Parathyroid adenoma (tissue), 2 donors: ENCODE measurements at regions not wholly inside any gene's neighbourhood (a gene's known extent, or its start where the extent isn't known, plus 50 kb on each side); places are given as distances from the start of the nearest gene placed in this dataset.

ENCODE experiments used
- H2AFZ ChIP-seq: fragments of 300-600 bp; sonication (generic); one replicate; pipeline ENCODE4 v1.7.0; 2017; ENCODE audit warnings: antibody characterized with exemption, mild to moderate bottlenecking
- H3K27ac ChIP-seq: fragments of 300-600 bp; sonication (generic); one replicate; pipeline ENCODE4 v1.7.0; 2017
- H3K27me3 ChIP-seq: fragments of 300-600 bp; sonication (generic); one replicate; pipeline ENCODE4 v1.7.0; 2017; ENCODE audit warnings: low read length; ENCODE audit not compliant: control insufficient read depth, insufficient read depth
- H3K36me3 ChIP-seq: fragments of 300-600 bp; sonication (generic); one replicate; pipeline ENCODE4 v1.7.0; 2017; ENCODE audit warnings: low read length; ENCODE audit not compliant: control insufficient read depth, insufficient read depth
- H3K4me1 ChIP-seq: fragments of 300-600 bp; sonication (generic); one replicate; pipeline ENCODE4 v1.7.0; 2017; ENCODE audit warnings: control low read depth
- H3K4me2 ChIP-seq: fragments of 300-600 bp; sonication (generic); one replicate; pipeline ENCODE4 v1.7.0; 2017; ENCODE audit warnings: low read length
- H3K4me3 ChIP-seq: fragments of 300-600 bp; sonication (generic); one replicate; pipeline ENCODE4 v1.7.0; 2017; ENCODE audit warnings: low read depth, low read length
- H3K79me2 ChIP-seq: fragments of 300-600 bp; sonication (generic); one replicate; pipeline ENCODE4 v1.7.0; 2017; ENCODE audit warnings: control low read depth
- H3K9ac ChIP-seq: fragments of 300-600 bp; sonication (generic); one replicate; pipeline ENCODE4 v1.7.0; 2017; ENCODE audit warnings: mild to moderate bottlenecking
- H3K9me3 ChIP-seq: fragments of 300-600 bp; sonication (generic); one replicate; pipeline ENCODE4 v1.7.0; 2017; ENCODE audit warnings: low read length; ENCODE audit not compliant: control insufficient read depth
- TF ChIP-seq, protein P1 (sequence below): fragments of 300-600 bp; sonication (generic); IDR thresholded peaks from one replicate; pipeline ENCODE4 v1.7.0; 2017; ENCODE audit warnings: antibody characterized with exemption, mild to moderate bottlenecking
- donor health status: primary hyperparathyroidism.

DNA sequence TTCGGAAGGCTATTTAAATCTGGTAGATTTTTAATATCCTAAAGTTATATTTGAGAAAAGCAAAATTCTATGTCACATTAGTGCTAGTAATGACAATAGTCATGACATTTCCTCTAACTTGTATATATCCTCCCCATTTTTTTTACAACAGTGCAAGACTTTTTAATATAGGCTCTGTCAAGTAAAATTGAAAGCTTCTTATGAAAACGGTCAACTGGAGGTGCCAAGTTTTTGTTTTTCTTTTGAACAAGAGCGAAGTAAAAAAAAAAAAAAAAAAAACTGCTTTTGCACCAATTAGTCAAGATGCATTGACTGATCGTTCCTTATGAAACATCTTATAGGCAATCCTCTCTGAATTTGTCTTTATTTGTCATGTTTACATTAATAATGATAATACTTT is 389.3 kb downstream of the STK39 start:
- Histone ChIP-seq H3K9me3 (no peaks in the 10 kb centered on the region), H3K9ac (no peak overlapping the region), H3K27ac (no peak overlapping the region), H3K36me3 (no peaks in the 10 kb centered on the region), H3K4me1 (no peaks in the 10 kb centered on the region), H3K27me3 (no peaks in the 10 kb centered on the region), H3K79me2 (no peaks in the 10 kb centered on the region), H3K4me3 (no peak overlapping the region), H3K4me2 (no peak overlapping the region), H2AFZ (no peak overlapping the region)
- TF ChIP-seq, protein P1, sequence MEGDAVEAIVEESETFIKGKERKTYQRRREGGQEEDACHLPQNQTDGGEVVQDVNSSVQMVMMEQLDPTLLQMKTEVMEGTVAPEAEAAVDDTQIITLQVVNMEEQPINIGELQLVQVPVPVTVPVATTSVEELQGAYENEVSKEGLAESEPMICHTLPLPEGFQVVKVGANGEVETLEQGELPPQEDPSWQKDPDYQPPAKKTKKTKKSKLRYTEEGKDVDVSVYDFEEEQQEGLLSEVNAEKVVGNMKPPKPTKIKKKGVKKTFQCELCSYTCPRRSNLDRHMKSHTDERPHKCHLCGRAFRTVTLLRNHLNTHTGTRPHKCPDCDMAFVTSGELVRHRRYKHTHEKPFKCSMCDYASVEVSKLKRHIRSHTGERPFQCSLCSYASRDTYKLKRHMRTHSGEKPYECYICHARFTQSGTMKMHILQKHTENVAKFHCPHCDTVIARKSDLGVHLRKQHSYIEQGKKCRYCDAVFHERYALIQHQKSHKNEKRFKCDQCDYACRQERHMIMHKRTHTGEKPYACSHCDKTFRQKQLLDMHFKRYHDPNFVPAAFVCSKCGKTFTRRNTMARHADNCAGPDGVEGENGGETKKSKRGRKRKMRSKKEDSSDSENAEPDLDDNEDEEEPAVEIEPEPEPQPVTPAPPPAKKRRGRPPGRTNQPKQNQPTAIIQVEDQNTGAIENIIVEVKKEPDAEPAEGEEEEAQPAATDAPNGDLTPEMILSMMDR, result no peak

DNA sequence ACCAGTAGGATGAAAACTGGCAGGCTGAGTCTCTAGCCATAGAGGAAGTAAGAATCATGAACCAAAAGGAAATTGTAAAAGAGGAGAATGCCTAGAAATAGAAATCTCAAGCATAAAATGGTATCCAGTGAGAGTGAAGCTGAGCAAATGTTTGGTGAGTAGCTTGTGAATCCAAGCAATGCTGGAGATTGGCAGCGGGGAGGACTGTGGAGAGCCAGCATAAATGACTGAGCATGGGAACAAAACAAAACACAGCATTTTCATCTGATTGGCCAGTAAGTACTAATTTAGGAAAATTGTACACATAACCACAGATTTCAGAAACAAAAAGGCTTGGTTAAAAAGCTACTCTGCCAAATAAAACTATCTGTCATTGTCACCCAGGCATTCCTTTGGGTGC is 390.0 kb downstream of the STK39 start:
- no peaks in the 10 kb centered on the region for H3K79me2 ChIP-seq
- no peaks in the 10 kb centered on the region for H3K27me3 ChIP-seq
- TF ChIP-seq, protein P1, result no peak
- H3K9ac ChIP-seq, result no peak overlapping the region
- H3K4me1 ChIP-seq, result no peaks in the 10 kb centered on the region
- H2AFZ ChIP-seq, result no peak overlapping the region
- H3K4me3 ChIP-seq, result no peak overlapping the region
- H3K36me3 ChIP-seq, result no peaks in the 10 kb centered on the region
- no peaks in the 10 kb centered on the region for H3K9me3 ChIP-seq
- no peak overlapping the region for H3K4me2 ChIP-seq
- H3K27ac ChIP-seq, result no peak overlapping the region

DNA sequence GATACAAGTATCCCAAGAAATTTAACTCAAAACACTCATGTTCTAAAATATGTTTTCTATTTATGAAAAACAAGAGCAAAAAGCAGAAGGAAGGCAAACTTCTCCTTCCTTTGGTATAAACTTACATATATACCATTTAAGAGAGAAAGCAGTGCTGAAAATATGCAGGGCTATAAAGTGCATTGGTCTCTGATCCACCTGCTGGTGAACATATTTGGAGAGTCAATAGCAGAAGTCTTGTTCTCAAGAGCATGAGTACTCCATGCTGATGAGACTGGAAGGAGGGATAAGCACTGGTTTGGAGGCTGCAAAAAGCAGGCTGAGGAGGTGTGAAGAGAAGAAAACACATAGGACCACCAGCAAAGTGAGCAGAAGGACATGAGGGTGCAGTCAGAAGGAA is 391.2 kb downstream of the STK39 start:
- no peak overlapping the region for H3K4me3 ChIP-seq
- no peak overlapping the region for H3K27ac ChIP-seq
- no peaks in the 10 kb centered on the region for H3K27me3 ChIP-seq
- TF ChIP-seq, protein P1, result no peak
- no peaks in the 10 kb centered on the region for H3K9me3 ChIP-seq
- H3K9ac ChIP-seq, result no peak overlapping the region
- H3K4me1 ChIP-seq, result no peaks in the 10 kb centered on the region
- no peaks in the 10 kb centered on the region for H3K36me3 ChIP-seq
- H2AFZ ChIP-seq, result no peak overlapping the region
- H3K4me2 ChIP-seq, result no peak overlapping the region
- no peaks in the 10 kb centered on the region for H3K79me2 ChIP-seq

DNA sequence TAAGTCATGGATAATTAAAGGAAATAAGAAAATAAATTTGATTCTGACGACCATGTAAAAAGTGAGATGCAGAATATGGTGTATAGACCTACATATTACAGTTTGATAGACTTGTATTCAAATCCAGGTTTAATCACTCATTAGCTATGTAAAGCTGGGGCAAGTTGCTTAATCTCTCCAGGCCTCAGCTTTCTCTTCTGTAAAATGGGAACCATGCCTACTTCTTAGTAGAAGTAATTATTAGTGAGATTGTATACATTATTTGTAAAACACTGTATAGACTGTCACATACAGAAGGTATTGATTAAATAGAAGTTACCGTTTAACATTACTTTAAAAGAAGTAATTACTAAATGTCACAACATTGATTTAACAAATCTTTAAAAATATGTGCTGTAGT is 392.2 kb downstream of the STK39 start:
- Histone ChIP-seq H3K36me3 (no peaks in the 10 kb centered on the region), H3K79me2 (no peaks in the 10 kb centered on the region), H3K27ac (no peak overlapping the region), H3K27me3 (no peaks in the 10 kb centered on the region), H3K9ac (no peak overlapping the region), H3K4me1 (no peaks in the 10 kb centered on the region), H3K4me2 (no peak overlapping the region), H3K9me3 (no peaks in the 10 kb centered on the region), H3K4me3 (no peak overlapping the region), H2AFZ (no peak overlapping the region)
- TF ChIP-seq, protein P1, result no peak

DNA sequence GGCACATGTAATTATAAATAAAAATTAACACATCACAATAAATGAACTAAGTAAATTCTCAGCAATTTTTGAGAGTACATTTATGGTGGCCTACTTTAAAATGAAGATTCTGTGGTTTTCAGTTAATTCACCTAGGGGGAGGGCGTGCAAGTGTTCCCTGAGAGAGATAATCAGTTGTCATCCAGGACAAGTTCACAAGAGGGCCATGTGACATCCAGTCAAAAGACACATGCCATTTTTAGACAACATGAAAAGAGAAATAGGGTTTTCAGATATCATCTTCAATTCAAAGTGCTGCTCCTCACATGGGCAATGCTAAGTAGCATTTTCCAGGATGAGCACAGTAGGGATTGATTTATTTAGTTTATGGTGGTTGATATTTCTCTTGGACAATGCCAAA is 393.7 kb downstream of the STK39 start:
- no peaks in the 10 kb centered on the region for H3K4me1 ChIP-seq
- no peaks in the 10 kb centered on the region for H3K36me3 ChIP-seq
- H3K4me2 ChIP-seq, result no peak overlapping the region
- no peaks in the 10 kb centered on the region for H3K79me2 ChIP-seq
- TF ChIP-seq, protein P1, result no peak
- no peak overlapping the region for H3K9ac ChIP-seq
- no peak overlapping the region for H3K4me3 ChIP-seq
- no peaks in the 10 kb centered on the region for H3K27me3 ChIP-seq
- no peak overlapping the region for H3K27ac ChIP-seq
- no peak overlapping the region for H2AFZ ChIP-seq
- no peaks in the 10 kb centered on the region for H3K9me3 ChIP-seq
